Stimulated activated CD8-positive, alpha-beta memory T cell treated with anti-CD3 and anti-CD28 coated beads, Interleukin-12 subunit alpha, Interleukin-12 subunit beta, amount 100 ng/mL, for 24 hours (primary cell): ENCODE measurements at regions not wholly inside any gene's neighbourhood (a gene's known extent, or its start where the extent isn't known, plus 50 kb on each side); places are given as distances from the start of the nearest gene placed in this dataset.
"Not testable (repeated sequence)": the region's sequence is repeated elsewhere in the genome, so short reads cannot be mapped to it uniquely, and the experiment has no call there.

Experiments used
- DNase-seq: peaks from one replicate; pipeline ENCODE4 v3.0.0-alpha.2; 2020; ENCODE audit errors: extremely low read depth

DNA sequence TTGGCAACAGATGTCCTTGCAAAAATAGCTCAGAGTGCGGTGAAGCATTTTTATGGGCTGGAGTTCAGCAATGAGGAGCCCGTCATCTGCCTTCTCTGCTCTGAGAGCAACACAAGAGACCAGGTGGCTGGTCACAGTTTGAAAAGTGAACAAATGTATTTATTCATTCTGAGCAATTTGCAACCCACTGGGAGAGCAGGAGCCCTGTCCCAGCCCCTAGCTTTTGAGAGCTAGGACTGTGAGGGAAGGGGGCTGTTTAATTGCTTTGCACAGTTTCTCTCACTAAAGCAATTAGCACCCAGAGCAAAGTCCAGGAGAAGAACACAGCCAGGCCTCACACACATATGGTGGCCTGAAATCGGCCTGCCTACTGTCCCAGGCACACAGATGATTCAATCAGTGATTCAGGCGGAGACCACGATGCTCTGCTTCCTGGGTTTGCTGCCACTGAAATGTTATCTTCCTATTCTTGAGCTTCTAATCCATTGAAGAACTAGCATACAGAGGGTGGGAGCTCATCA, 646.1 kb upstream of the ACVR2A start:
- no peak for DNase-seq

DNA sequence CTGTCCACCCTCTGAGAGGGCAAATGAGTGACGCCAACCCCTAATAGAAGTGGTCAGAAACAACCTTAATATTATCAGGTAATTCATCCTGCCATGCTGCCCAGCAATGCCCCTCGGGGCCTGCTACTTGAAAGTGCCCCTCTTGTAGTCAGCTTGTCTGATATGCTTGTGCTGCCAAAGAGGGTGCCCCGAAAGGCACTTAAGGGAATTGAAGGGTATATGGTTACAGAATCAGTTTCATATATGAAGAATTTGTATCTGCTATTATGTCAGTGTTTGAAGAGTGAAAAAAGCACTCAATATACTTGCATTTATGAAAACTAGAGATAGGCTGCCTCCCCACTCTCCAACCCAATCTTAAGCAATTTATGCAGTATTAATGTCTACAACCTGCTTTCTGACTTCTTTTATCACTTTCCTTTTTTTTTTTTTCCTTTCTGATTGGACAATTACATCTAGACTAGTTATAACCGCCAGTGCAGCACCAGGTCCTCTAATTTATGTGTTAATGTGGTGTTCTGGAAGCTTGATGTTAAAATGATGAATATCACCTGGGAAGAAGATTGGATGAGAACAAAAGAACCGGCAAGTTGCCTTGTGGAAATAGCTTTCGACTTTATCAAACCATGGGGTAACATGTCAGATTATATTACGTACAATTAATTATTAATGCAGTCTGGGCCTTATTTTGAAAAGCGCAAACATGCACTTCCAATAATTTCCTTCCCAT, 646.9 kb upstream of the ACVR2A start:
- DNase-seq, result no peak

DNA sequence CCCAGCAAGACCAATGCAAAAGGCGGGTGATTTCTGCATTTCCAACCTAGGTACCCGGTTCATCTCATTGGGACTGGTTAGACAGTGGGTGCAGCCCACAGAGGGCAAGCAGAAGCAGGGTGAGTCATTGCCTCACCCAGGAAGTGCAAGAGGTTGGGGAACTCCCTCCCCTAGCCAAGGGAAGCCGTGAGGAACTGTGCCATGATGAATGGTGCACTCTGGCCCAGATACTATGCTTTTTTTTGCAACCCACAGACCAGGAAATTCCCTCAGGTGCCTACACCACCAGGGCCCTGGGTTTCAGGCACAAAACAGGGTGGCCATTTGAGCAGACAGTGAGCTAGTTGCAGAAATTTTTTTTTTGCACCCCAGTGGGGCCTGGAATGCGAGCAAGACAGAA, 662.6 kb upstream of the ACVR2A start:
- peak; percentile 9 for DNase-seq

DNA sequence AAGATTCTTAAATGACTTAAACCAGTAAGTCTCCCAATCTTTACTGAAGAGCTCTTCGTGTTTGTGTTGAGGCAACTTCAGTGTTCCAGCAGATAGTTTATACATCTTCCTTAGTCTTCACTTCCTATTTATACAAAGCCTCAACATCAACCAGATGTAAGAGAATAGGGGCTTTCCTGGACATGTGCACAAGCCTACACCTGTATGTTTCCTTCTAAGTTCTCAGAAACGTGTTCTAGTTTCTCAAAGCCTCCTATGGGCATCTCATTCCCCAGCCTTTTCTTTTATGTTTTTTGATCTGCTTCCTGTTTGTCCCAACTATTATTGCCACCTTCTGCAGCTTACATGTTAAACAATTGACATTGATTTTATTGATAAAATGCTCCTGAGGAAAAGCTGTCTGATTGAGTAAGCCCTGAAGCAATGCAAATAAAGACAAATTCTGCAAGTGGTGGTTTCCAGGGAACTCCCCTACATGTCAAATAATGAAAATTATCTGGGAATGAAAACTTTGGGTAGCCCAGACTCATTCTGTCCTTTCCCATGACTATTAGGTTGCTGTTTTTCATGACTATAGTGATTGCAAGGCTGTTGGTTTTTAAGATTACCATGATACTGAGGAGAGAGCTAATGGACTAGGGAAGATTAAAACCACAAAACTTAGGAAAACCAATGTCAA, 663.3 kb upstream of the ACVR2A start:
- no peak for DNase-seq

DNA sequence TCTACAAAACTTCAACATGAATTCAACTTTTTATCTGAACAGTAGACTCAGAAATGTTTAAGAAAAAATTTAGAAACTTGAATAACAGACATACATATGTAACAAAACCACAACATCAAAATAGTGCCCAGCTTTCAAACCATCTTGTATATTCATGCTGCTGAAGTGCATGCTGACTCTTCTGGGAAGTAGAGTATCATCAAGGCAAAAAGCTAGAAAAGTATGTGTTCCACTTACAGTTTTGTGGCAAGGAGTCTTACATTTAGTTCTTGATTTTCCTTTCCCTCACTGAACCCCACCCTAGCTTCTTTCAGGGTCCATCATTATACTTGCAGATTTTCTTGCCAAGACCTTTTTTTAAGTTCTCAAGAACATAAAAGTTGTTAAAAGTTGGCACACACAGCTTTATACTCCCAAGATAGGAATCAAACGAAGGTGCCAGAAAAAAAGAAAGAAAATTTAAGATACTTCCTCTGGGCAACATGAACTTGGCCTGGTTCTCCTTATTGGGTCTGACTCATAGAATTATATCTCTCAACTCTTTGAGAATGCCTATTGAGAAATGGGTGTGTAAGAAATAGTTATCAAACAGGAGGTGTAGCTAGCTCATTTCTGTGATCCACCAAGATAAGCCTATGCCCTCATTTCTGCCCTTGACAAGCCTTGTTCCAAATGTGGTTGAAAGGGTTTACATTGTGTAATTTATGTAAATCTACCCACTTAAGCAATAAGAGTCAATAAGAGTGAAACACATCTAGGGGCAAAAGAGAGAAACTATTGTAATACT, 667.6 kb upstream of the ACVR2A start:
- no peak for DNase-seq

DNA sequence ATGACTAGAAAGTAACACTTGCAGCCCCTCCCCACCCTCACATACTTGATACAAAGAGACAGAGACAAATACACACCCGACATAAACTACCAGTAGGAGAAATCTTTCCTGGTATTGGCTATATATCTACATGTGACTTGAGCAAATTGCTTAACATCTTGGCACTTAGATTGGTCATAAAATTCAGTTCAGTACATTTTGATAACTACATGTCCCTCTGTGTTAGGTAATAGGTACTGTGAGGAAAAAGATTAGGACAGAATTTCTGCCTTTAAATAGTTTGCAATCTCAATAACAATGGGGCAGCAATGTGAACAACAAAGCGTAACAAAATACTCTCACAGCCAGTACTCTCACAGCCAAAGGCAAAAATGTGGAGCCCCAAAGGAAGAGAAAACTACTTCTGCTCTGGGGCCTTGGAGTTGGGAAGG, 670.0 kb upstream of the ACVR2A start:
- no peak for DNase-seq

DNA sequence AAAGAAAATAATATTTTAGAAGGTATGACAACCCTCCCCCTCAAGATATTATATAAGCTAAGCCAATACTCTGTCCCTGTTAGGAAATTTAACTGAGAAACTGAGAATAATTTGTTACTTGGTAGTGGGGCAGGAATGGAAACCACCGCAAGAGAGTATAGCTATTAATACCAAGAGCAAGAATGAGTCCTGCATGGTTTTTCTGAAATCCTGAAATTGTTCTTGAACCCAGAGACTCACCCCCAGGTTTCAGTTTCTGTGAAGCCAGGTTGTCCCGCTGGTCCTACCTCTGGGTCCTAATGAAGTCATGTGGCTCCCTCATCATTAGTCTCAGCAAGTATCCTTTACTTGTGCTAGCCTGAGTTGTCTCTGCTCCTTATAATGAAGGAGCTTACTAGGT, 671.0 kb upstream of the ACVR2A start:
- no peak for DNase-seq

DNA sequence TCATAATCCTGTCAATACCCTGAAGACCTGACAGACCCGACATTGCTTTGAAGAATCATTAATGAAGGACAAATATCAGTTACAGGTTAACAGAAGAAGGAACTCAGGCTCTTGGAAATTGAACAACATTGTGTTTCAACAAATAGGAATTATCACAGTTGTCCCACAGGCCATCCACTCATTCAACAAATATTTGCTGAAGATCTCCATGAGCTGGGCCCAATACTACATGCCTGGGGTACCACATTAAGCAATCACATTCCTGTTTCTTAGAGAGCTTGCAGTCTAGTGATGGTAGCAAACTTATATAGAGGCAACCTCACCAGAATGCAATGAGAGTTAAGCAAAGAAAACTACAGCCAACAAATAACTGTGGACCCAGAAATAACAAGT, 671.6 kb upstream of the ACVR2A start:
- DNase-seq, result no peak

DNA sequence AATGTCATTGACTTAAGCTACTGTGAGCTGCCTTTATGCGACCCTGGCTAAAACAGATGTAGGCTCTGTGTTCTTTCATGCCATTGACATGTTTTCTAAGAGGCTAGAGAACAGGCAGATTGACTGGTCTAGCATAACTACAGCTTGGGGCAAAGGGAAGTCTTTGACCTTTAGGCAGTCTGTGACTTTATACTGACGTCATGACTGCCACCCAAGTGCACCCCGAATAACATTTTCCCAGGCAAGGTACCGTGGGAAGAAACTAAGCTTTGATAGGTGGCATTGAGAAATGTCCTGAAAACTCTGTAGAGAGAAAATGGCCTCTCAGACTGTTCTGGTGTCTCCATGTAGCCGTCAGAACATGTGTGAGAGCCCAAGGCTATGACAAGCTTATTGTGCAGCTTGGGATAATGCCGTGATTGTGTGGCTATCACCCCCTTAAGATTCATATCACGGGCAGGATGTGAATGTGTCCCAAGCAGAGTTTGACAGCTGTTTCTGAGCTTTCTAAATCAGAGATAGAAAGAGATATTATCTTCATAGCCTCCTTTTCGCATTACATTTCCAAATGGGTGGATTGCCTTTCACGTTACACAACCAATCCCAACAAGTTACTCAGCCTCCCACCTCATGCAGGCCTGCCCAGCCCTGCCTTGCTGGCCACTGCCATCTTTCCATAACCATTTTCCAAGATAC, 672.2 kb upstream of the ACVR2A start:
- DNase-seq, result no peak

DNA sequence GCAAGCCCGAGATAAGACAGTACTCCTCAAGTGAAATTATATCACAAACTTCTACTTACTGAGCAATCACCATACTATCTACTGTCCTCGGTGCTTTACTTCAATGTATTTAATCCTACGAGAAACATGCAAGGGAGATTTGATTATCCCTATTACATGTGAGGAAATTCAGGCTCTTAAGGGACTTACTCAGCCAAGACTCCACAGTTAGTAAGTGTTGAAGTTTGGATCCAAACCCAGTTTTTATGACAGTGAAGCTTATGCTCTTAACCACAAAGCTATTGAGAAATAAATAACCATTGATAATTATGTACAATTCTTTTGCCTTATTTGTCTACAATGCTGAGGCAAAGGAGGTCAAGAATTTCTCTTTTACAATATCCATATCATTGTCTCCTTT, 672.9 kb upstream of the ACVR2A start:
- DNase-seq, result no peak

DNA sequence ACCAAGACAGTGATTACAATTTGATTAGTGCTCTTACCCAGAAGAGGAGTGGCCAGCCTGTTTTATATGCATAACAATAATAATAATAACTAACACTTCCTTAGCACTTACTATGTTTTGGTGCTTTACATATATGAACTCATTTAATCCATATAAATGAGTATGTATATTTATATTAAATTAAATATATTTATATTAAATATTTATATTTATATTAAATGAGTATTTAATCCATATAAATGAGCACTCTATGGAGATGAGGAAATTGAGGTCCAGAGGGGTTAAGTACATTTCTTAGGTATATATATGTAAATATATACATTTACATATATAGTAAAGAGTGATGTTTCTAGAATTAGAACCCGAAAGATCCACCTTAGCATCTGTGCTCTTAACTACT, 673.9 kb upstream of the ACVR2A start:
- no peak for DNase-seq

DNA sequence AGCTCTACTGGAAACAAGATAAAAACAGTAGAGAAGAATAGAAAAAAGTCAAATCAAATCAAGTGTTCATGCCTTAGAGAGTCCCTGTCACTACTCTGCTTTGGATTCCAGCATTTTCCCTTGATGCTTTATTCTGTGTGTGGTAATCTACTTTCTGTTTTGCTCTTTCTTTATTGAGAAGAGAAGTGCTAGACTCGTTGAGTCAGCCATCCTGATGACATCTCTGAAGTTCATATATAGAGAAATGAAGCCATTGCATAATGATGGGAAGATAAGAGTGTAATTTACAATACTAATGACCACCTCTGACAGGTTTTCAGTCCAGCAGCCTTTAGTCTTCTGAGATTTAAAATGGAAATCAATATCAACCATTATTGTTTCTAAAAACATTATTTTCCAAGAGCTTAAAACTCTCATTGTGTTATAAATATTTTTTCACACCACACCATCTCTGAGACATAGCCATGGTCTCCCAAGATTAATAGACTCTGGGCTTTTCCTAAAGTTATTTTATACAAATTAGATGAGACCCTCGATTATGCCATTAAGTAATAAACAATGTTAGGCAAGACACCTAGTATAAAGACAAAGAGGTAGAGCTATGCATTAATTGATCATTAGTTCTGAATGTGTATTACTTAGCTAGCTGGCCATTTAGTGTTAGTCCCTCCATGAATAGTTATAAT, 679.0 kb upstream of the ACVR2A start:
- DNase-seq, result no peak

DNA sequence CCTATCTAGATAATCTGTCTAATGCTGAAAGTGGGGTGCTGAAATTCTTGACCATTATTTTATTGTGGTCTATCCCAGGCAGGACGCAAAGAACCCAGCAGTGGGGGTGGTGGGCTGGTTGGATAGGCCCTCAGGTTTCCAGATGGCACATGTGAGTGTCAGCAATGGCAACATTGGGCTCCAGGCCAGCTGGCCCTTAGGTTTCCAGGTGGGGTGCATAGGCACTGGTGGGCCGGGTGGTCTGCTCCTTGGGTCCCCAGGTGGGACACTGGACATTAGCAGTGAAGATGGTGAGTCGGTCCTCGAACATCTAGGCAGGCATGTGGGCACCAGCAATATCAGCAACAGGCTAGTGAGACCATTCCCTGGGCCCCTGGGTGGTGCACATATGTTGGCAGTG, 680.3 kb upstream of the ACVR2A start:
- DNase-seq, result no peak

DNA sequence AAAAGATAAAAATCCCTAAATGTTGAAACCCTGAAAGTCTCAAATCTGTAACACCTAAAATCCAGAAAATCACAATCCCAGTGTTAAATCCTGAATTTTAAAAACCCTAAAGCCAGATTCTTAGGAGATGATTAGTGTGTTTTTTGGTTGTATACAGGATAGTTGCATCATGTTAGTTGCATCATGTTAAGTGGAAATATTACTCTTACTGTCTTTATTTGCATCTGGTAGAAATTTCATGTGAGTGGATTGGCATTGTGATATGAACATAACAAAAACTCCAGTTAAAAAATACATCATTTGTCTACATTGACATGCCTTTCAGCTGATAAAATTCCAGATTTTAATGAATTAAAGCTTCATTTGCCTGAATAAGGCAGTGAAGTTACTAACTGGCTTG, 683.1 kb upstream of the ACVR2A start:
- no peak for DNase-seq

DNA sequence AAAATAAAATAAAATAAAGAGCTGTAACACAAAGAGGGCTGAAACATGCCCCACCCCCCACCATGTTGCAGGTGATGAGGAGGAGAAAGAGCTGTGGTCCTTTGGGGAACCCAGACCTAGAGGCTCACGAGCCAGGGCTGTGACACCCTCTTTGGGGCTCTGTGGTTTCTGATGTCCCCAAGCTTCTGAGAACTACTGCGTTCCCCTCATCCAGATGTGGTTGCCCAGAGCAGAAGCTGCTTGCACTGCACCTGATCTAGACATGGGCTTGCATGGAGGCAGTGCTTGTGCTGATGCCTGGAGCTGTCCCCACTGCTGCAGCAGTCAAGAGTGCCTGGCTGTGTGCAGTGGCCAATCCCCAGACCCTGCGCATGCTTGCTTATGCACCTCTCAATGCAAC, 687.9 kb upstream of the ACVR2A start:
- no peak for DNase-seq

DNA sequence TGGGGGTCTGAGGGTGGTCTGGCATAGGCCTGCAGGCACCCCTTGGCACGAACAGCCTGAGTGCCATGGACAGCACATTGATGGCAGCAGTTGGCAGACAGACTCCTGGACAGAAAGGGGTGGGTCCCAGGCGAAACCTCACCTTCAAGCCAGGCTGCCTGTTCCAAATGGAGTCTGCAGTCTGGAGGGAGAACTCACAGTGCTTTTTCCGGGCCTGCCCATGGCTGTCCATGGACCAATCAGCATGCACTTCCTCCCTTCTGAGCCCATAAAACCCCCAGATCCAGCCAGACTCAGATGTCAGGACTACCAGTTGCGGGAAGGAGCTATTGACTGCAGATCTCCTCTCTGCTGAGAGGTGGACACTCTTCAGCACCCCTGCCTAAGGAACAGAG, 694.6 kb upstream of the ACVR2A start:
- DNase-seq, result no peak

DNA sequence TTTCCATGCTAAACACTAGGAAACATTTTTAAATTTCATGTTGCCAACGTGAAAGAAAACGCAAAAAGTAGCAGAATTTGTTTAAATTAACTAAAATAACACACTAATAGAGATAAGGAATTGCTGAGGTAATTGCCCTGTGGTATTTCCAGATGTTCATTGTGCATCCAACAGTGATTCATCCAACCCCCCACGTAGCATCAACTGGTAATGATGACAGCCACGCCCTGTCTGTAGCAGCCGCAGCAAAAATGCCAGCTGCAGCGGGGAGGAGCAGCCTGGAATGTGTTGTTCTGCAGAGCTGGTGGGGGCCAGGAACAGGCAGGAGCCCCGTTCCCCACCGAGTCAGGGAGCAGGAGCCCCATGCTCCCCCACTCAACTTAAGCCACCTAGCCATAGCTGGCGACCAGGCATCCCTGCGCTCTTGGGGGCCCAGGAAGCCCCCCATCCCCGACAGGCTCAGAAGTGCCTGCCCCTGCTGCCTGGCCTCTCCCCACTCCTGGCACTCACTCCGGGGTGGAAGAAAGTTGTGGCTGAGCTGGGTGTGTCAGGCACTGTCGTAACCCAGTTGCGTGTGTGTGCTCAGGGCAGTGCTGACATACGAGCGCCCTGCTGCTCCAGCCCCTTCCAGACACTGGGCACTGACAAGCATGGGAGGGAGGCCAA, 695.1 kb upstream of the ACVR2A start:
- no peak for DNase-seq

DNA sequence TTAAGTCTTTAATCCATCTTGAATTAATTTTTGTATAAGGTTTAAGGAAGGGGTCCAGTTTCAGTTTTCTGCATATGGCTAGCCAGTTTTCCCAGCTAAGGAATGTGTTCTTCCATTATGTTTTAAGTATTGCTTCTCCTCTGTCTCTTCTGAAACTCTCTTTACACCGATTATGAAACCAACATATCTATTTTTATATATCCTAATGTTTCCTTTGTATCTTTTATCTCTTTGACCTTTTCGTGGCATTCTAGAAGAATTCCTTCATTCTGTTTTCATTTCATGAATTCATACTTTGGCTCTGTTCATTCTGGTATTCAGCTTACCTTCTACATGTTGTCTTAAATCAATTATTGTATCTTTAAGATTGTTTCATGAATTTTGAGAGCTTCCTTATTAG, 697.0 kb upstream of the ACVR2A start:
- DNase-seq, result no peak

DNA sequence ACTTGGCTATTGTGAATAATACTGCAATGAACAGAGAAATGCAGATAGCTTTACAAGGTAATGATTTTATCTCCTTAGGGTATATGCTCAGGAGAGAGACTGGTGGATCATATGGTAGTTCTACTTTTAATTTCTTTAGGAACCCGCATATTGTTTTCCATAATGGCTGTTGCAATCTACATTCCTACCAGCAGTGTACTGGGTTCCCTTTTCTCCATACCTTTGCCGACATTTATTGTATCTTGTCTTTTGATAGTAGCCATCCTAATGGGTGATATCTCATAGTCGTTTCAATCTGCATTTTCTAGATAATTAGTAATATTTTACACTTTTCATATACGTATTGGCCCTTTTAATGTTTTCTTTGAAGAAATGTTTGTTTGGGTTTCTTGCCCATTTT, 702.9 kb upstream of the ACVR2A start:
- DNase-seq, result no peak

DNA sequence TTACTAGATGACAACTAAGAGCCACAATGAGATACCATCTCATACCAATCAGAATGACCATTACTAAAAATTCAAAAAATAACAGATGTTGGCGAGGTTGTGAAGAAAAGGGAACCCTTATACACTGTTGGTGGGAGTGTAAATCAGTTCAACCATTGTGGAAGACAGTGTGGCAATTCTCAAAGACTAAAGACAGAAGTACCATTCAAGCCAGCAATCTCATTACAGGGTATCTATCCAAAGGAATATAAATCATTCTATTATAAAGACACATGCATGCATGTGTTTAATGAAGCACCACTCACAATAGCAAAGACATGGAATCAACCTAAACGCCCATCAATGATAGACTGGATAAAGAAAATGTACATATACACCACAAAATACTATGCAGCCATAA, 705.1 kb upstream of the ACVR2A start:
- not testable (repeated sequence) for DNase-seq

DNA sequence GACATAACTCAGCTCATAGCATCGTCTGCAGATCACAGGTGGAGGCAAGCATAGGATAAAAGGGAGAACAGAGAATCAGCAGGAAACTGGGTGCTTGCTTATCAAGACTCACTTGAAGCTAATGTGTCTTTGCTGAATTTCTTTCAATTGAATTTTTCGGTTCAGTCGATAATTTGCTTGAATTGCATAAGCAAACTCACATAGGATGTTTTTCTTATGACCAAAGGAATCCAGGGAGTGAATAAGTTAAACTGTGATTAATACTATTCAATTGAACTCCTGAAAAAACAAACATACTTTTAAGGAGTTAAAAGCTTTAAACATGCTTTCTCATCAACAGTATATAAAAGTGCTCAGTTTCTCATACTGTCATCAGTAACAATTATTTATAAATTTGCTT, 707.1 kb upstream of the ACVR2A start:
- no peak for DNase-seq
